Liver (tissue), 8 donors: ENCODE measurements at regions not wholly inside any gene's neighbourhood (a gene's known extent, or its start where the extent isn't known, plus 50 kb on each side); places are given as distances from the start of the nearest gene placed in this dataset.

Experiments
- DNase-seq: peaks from one replicate; pipeline ENCODE4 v3.0.0-alpha.2; 2017; ENCODE audit warnings: low spot score
- H3K27ac ChIP-seq, 2 donors: one replicate each; pipeline ENCODE4 v1.7.0; 2013; ENCODE audit warnings: inconsistent platforms in 2 of 2, low read length in 2 of 2, control low read depth in 1 of 2, low read depth in 1 of 2, mild to moderate bottlenecking in 1 of 2
- H3K27me3 ChIP-seq, 4 donors: one replicate each; pipeline versions ENCODE4 v1.6.1 to v1.7.0; 2013; ENCODE audit warnings: low read length in 3 of 4, inconsistent platforms in 1 of 4, mild to moderate bottlenecking in 1 of 4, moderate library complexity in 1 of 4; ENCODE audit not compliant: control insufficient read depth in 4 of 4, insufficient read depth in 4 of 4
- H3K36me3 ChIP-seq, 4 donors: one replicate each; pipeline versions ENCODE4 v1.6.1 to v1.7.0; 2013; ENCODE audit warnings: low read length in 3 of 4, mild to moderate bottlenecking in 3 of 4, low read depth in 1 of 4, moderate library complexity in 1 of 4; ENCODE audit not compliant: control insufficient read depth in 4 of 4, insufficient read depth in 3 of 4
- H3K4me1 ChIP-seq, 4 donors: one replicate each; pipeline versions ENCODE4 v1.6.1 to v1.7.0; 2013; ENCODE audit warnings: low read length in 3 of 4, mild to moderate bottlenecking in 3 of 4, moderate library complexity in 1 of 4; ENCODE audit not compliant: control insufficient read depth in 4 of 4, insufficient read depth in 4 of 4
- H3K4me3 ChIP-seq, 3 donors: one replicate each; pipeline versions ENCODE4 v1.6.1 to v1.7.0; 2013; ENCODE audit warnings: low read length in 3 of 3, control low read depth in 1 of 3, low read depth in 1 of 3, mild to moderate bottlenecking in 1 of 3
- H3K9ac ChIP-seq, 2 donors: one replicate each; pipeline ENCODE4 v1.7.0; 2013; ENCODE audit warnings: low read length in 2 of 2, mild to moderate bottlenecking in 2 of 2, moderate library complexity in 2 of 2, control low read depth in 1 of 2, low read depth in 1 of 2
- H3K9me3 ChIP-seq, 4 donors: one replicate each; pipeline versions ENCODE4 v1.6.1 to v1.7.0; 2013; ENCODE audit warnings: low read length in 3 of 4; ENCODE audit not compliant: control insufficient read depth in 4 of 4
- ATF3 ChIP-seq: IDR thresholded peaks from 2 replicates; pipeline ENCODE4 v1.6.1; 2016; ENCODE audit warnings: antibody characterized with exemption
- CTCF ChIP-seq: fragments of 150-350 bp; IDR thresholded peaks from 2 replicates; pipeline ENCODE4 v1.5.1; 2017; ENCODE audit warnings: improper control_type of control experiment, low read depth, low read length; ENCODE audit not compliant: missing input control
- EGR1 ChIP-seq, 2 donors: IDR thresholded peaks; 2 replicates each; pipeline ENCODE4 v1.6.1; 2016 to 2018; ENCODE audit warnings: antibody characterized with exemption in 2 of 2, low read depth in 2 of 2
- FOXA2 ChIP-seq: IDR thresholded peaks from 2 replicates; pipeline ENCODE4 v1.6.1; 2016; ENCODE audit warnings: antibody characterized with exemption
- GABPA ChIP-seq, 2 donors: IDR thresholded peaks in 1 of 2; conservative IDR thresholded peaks in 1 of 2; 2 replicates each; pipeline ENCODE4 v1.6.1; 2016; ENCODE audit warnings: antibody characterized with exemption in 2 of 2, mild to moderate bottlenecking in 1 of 2, moderate library complexity in 1 of 2
- HNF4A ChIP-seq, 2 donors: conservative IDR thresholded peaks; 2 replicates each; pipeline ENCODE4 v1.6.1; 2016; ENCODE audit warnings: antibody characterized with exemption in 2 of 2, mild to moderate bottlenecking in 2 of 2
- HNF4G ChIP-seq: IDR thresholded peaks from 2 replicates; pipeline ENCODE4 v1.6.1; 2016; ENCODE audit warnings: antibody characterized with exemption
- MAX ChIP-seq: IDR thresholded peaks from 2 replicates; pipeline ENCODE4 v1.6.1; 2016; ENCODE audit warnings: antibody characterized with exemption
- NR2F2 ChIP-seq: IDR thresholded peaks from 2 replicates; pipeline ENCODE4 v1.6.1; 2016; ENCODE audit warnings: antibody characterized with exemption
- RAD21 ChIP-seq, 2 donors: IDR thresholded peaks; 2 replicates each; pipeline ENCODE4 v1.6.1; 2016; ENCODE audit warnings: antibody characterized with exemption in 2 of 2, mild to moderate bottlenecking in 2 of 2
- REST ChIP-seq: IDR thresholded peaks from 2 replicates; pipeline ENCODE4 v1.6.1; 2016; ENCODE audit warnings: antibody characterized with exemption, mild to moderate bottlenecking
- TAF1 ChIP-seq: conservative IDR thresholded peaks from 2 replicates; pipeline ENCODE4 v1.6.1; 2016; ENCODE audit warnings: antibody characterized with exemption, mild to moderate bottlenecking
- YY1 ChIP-seq: IDR thresholded peaks from 2 replicates; pipeline ENCODE4 v1.6.1; 2016; ENCODE audit warnings: antibody characterized with exemption, mild to moderate bottlenecking
- WGBS: extraction: QIAGEN DNeasy Blood & Tissue Kit; methylation state at CpG from one replicate; pipeline ENCODE4 v1.1.7; 2013; 5-methylcytosine and 5-hydroxymethylcytosine counted together
- donor health status: healthy.
- donor health status: healthy.
- donor health status: healthy.
- donor health status: healthy.
- donor health status: healthy.

- 93% methylated on average over 12 of the region's 12 CpGs for WGBS
- Histone ChIP-seq H3K36me3 (no peaks in the 10 kb centered on the region), H3K9me3 (no peaks in the 10 kb centered on the region)
Measured at GRCh38 chr1:24998563-24999245, 68.6 kb upstream of the RUNX3 start.

GRCh38 chr1:24996983-24997893 is 67.2 kb upstream of the RUNX3 start:
- no peak for DNase-seq
- no peaks in the 10 kb centered on the region for H3K4me1 ChIP-seq
- no peak overlapping the region for H3K9ac ChIP-seq
- H3K27me3 ChIP-seq: no peaks in the 10 kb centered on the region
- WGBS: 81% methylated on average over 14 of the region's 14 CpGs
- H3K36me3 ChIP-seq: no peaks in the 10 kb centered on the region
- no peak overlapping the region for H3K27ac ChIP-seq
- TF ChIP-seq RAD21 (IDR thresholded peaks at IDR 0.05) (no peak), TAF1 (no peak), FOXA2 (no peak), EGR1 (IDR thresholded peaks at IDR 0.05; ENCODE audit: low read depth in 2 of 2) (no peak), CTCF (no peak), MAX (no peak)
- H3K4me3 ChIP-seq: no peak overlapping the region
- peaks cover 0 to 2% (median under 1%) of the 10 kb centered on the region in 4 donors for H3K9me3 ChIP-seq

More at GRCh38 chr1:24998563-24999245, 68.6 kb upstream of the RUNX3 start:
- no peaks in the 10 kb centered on the region for H3K4me1 ChIP-seq
- no peaks in the 10 kb centered on the region for H3K27me3 ChIP-seq
- no peak overlapping the region for H3K27ac ChIP-seq
- no peak overlapping the region for H3K4me3 ChIP-seq
- no peak overlapping the region for H3K9ac ChIP-seq
- DNase-seq: no peak
- TF ChIP-seq HNF4A (conservative IDR thresholded peaks at IDR 0.05): no peak
- TF ChIP-seq TAF1: no peak
- TF ChIP-seq REST: no peak
- TF ChIP-seq ATF3: no peak
- no peak for TF ChIP-seq YY1
- no peak for TF ChIP-seq GABPA (IDR thresholded peaks at IDR 0.05 in 1 of 2, conservative IDR thresholded peaks at IDR 0.05 in 1 of 2)
- no peak for TF ChIP-seq HNF4G
- TF ChIP-seq NR2F2: no peak
